ENCODE measurements at regions not wholly inside any gene's neighbourhood (a gene's known extent, or its start where the extent isn't known, plus 50 kb on each side); places are given as distances from the start of the nearest gene placed in this dataset.

DNA sequence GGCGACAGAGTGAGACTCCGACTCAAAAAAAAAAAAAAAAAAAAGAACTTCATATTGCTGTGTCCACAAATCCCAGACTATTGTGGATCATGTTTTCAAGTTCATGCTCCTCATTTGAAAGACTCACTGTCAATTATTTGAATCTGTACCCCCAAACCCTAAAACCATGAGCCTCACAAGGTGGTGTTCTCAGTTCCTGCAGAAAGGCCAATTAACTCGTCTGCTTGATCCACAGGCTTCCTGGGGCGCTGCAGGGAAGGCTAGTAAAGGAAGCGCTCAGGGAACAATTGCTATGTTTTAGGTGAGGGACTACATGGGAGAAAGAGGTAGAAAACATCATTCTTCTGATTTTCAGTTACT, 396.8 kb upstream of the NETO1 start:
- TF ChIP-seq, protein P1, sequence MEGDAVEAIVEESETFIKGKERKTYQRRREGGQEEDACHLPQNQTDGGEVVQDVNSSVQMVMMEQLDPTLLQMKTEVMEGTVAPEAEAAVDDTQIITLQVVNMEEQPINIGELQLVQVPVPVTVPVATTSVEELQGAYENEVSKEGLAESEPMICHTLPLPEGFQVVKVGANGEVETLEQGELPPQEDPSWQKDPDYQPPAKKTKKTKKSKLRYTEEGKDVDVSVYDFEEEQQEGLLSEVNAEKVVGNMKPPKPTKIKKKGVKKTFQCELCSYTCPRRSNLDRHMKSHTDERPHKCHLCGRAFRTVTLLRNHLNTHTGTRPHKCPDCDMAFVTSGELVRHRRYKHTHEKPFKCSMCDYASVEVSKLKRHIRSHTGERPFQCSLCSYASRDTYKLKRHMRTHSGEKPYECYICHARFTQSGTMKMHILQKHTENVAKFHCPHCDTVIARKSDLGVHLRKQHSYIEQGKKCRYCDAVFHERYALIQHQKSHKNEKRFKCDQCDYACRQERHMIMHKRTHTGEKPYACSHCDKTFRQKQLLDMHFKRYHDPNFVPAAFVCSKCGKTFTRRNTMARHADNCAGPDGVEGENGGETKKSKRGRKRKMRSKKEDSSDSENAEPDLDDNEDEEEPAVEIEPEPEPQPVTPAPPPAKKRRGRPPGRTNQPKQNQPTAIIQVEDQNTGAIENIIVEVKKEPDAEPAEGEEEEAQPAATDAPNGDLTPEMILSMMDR (IDR thresholded peaks at IDR 0.05), result no peak
- TF ChIP-seq POLR2A (IDR thresholded peaks at IDR 0.05), result no peak
